Calu3 (cell line): ENCODE measurements at regions not wholly inside any gene's neighbourhood (a gene's known extent, or its start where the extent isn't known, plus 50 kb on each side); places are given as distances from the start of the nearest gene placed in this dataset.

Experiments used
- BruUV-seq: library from RNA; stranded (reverse); fragments of 400-500 nt; replicated peaks from 2 replicates; lab custom pipeline; 2021; lab: Mats Ljungman, UMichigan
- CTCF ChIA-PET: fragments of 300-600 bp; sonication (Branson Sonifier 250); formaldehyde crosslinking; loops from one replicate; lab custom pipeline; 2022; ENCODE audit warnings: antibody characterized with exemption; lab: Charles Lee
- DNase-seq: peaks from one replicate; pipeline ENCODE4 v3.0.0; 2022
- H3K27ac Mint-ChIP-seq: one replicate; pipeline ENCODE4 v1.8.0; 2022; ENCODE audit warnings: mixed read lengths; ENCODE audit not compliant: unreplicated experiment
- H3K27me3 Mint-ChIP-seq: one replicate; pipeline ENCODE4 v1.8.0; 2022; ENCODE audit warnings: mixed read lengths; ENCODE audit not compliant: unreplicated experiment
- H3K36me3 Mint-ChIP-seq: one replicate; pipeline ENCODE4 v1.8.0; 2022; ENCODE audit warnings: mild to moderate bottlenecking, moderate library complexity, mixed read lengths; ENCODE audit not compliant: insufficient read depth, unreplicated experiment
- H3K4me1 Mint-ChIP-seq: one replicate; pipeline ENCODE4 v1.8.0; 2022; ENCODE audit warnings: mild to moderate bottlenecking, low read depth, mixed read lengths; ENCODE audit not compliant: unreplicated experiment
- H3K4me3 Mint-ChIP-seq: one replicate; pipeline ENCODE4 v1.8.0; 2022; ENCODE audit warnings: mild to moderate bottlenecking, low read depth, moderate library complexity, mixed read lengths; ENCODE audit not compliant: unreplicated experiment
- H3K9me3 Mint-ChIP-seq: one replicate; pipeline ENCODE4 v1.8.0; 2022; ENCODE audit warnings: low read depth, mixed read lengths; ENCODE audit not compliant: unreplicated experiment
- CTCF ChIP-seq: fragments of 200-600 bp; IDR thresholded peaks from one replicate; pipeline ENCODE4 v1.8.0; 2022; ENCODE audit warnings: antibody characterized with exemption; ENCODE audit not compliant: unreplicated experiment
- intact Hi-C: fragments of 100-400 bp; cut with micrococcal nuclease; formaldehyde crosslinking; loops from one replicate; pipeline ENCODE4 v1.10.0; 2022; ENCODE audit not compliant: unreplicated experiment

DNA sequence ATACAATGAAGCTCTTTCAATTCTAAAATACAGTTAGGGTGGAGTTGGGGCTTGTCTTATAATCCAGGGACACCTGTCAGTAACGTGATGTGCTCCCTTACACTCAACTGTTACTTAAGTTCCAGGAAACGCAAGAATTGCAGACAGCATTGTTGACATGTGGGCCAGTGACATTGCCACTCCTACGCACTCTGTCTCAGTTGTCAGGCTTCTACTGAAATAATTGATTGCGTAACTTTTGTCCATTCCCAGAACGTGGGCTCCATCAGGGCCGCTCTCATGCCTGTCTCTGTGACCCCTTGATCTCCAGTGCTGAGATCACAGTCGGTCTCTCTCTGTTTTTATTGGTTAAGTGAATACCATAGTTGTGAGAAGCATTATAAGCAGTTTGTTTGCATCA lies 487.8 kb downstream of the GALR1 start:
- TF ChIP-seq CTCF, result no peak
- no TSS peak for BruUV-seq
- Mint-ChIP-seq H3K9me3 (peaks cover 9% of the 10 kb centered on the region), H3K4me3 (no peak overlapping the region), H3K36me3 (no peaks in the 10 kb centered on the region), H3K4me1 (no peaks in the 10 kb centered on the region), H3K27ac (no peak overlapping the region), H3K27me3 (no peaks in the 10 kb centered on the region)
- intact Hi-C loops, result no loop called here
- DNase-seq, result no peak
- CTCF ChIA-PET, result no interaction called here

GRCh38 chr18:77749089-77749488 lies 499.4 kb downstream of the GALR1 start:
- Mint-ChIP-seq H3K4me1 (no peaks in the 10 kb centered on the region), H3K36me3 (no peaks in the 10 kb centered on the region), H3K4me3 (no peak overlapping the region), H3K27ac (no peak overlapping the region), H3K27me3 (no peaks in the 10 kb centered on the region), H3K9me3 (peaks cover 16% of the 10 kb centered on the region)
- BruUV-seq, result no TSS peak
- no peak for TF ChIP-seq CTCF
- intact Hi-C loops, result no loop called here
- CTCF ChIA-PET, result no interaction called here
- DNase-seq, result no peak

GRCh38 chr18:77750006-77750405 lies 500.4 kb downstream of the GALR1 start:
- CTCF ChIA-PET, result no interaction called here
- H3K36me3 Mint-ChIP-seq, result no peaks in the 10 kb centered on the region
- intact Hi-C loops, result no loop called here
- H3K4me1 Mint-ChIP-seq, result no peaks in the 10 kb centered on the region
- H3K4me3 Mint-ChIP-seq, result no peak overlapping the region
- no peak overlapping the region for H3K27ac Mint-ChIP-seq
- no TSS peak for BruUV-seq
- no peaks in the 10 kb centered on the region for H3K27me3 Mint-ChIP-seq
- peaks cover 16% of the 10 kb centered on the region for H3K9me3 Mint-ChIP-seq
- TF ChIP-seq CTCF, result no peak
- DNase-seq, result no peak

GRCh38 chr18:77754475-77755044 lies 504.9 kb downstream of the GALR1 start:
- TF ChIP-seq CTCF, result no peak
- no peaks in the 10 kb centered on the region for H3K36me3 Mint-ChIP-seq
- H3K9me3 Mint-ChIP-seq, result peaks cover 3% of the 10 kb centered on the region
- no TSS peak for BruUV-seq
- no peaks in the 10 kb centered on the region for H3K4me1 Mint-ChIP-seq
- H3K27ac Mint-ChIP-seq, result no peak overlapping the region
- CTCF ChIA-PET, result no interaction called here
- intact Hi-C loops, result no loop called here
- DNase-seq, result no peak
- no peak overlapping the region for H3K4me3 Mint-ChIP-seq
- no peaks in the 10 kb centered on the region for H3K27me3 Mint-ChIP-seq
